ENCODE measurements at regions not wholly inside any gene's neighbourhood (a gene's known extent, or its start where the extent isn't known, plus 50 kb on each side); places are given as distances from the start of the nearest gene placed in this dataset.

DNA sequence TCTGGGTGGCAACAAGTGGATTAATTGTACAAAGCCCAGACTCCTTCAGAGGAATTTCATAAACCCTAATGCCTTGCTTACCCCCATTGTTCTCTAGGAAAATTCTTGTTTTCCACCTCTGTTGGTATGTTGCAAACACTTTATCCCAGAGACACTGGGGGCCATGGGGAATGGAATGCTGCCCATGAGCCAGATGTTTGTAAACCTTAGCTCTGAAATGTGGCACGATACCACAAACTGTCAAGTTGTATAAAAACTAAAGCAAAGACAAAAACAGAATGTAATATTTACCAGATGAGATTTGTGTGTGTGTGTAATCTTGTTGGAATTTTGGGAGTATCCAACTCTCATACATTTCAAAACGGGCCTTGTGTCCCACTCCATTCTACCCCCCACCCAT is 465.0 kb downstream of the EBF1 start:
- intact Hi-C loops (cut with micrococcal nuclease; ENCODE audit: unreplicated experiment) = no loop called here
- CTCF ChIA-PET (ENCODE audit: unreplicated experiment) = no interaction called here
- POLR2A ChIA-PET = interaction anchor here (0.6 to 1.2 kb wide), 3 partner anchors 235 to 389 kb away, joined by 3 to 6 read pairs (median 4); no protein-coding TSS in a partner anchor

DNA sequence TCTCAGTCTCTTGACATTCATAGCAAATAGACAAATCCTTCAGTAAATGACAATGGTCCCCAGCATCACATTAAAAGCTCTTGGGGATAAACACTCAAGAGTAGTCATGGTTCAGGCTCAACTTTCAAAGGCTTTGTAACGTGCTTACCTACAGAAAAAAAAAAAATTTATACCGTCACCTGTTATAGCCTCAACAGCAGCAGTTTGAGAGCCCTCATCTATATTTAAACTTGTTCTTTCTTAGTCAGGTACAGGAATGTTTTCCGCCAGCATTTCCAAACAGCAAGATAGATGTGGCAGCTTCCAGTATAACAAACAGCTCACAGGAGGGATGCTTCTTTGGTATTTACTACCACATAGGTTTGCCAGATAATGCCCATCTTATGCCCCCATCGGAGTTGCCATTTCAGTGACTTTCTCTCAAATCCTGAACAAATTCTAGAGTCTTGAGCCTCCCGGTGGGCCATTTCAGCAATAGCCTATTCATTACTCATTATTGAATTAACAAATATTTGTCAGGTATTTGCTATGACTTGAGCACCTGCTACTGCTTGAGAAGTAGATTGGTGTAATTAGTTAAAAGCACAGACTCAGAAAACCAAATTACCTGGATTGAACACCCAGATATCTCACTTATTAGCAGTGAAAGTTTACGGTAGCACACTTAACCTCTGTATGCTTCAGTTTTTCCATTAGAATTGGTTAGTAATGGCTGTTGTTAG is 470.0 kb downstream of the EBF1 start:
- Histone ChIP-seq H3K9me2 (ENCODE audit: insufficient read depth, low read length) (no peaks in the 10 kb centered on the region), H3K4me1 (ENCODE audit: insufficient read depth, low read length, poor library complexity, severe bottlenecking) (no peaks in the 10 kb centered on the region), H3K4me2 (ENCODE audit: low read length) (no peak overlapping the region), H2AFZ (ENCODE audit: low read length) (no peak overlapping the region), H3K36me3 (ENCODE audit: insufficient read depth, low read length) (no peaks in the 10 kb centered on the region; the same call in 1 of the 2 replicates), H3K4me3 (ENCODE audit: low read depth, low read length, poor library complexity, severe bottlenecking) (no peak overlapping the region), H3K9me3 (ENCODE audit: low read length) (no peaks in the 10 kb centered on the region), H3K79me2 (ENCODE audit: insufficient read depth, low read depth, low read length) (no peaks in the 10 kb centered on the region), H3K27ac (ENCODE audit: low read depth, low read length, poor library complexity, severe bottlenecking) (no peak overlapping the region), H4K20me1 (ENCODE audit: insufficient read depth, low read length) (no peaks in the 10 kb centered on the region)
- TF ChIP-seq EZH2phosphoT487 (IDR thresholded peaks at IDR 0.05; ENCODE audit: borderline replicate concordance, low read depth, low read length) (no peak), CTCF (conservative IDR thresholded peaks at IDR 0.05; ENCODE audit: low read length) (no peak)
- CTCF ChIA-PET (ENCODE audit: unreplicated experiment) = no interaction called here
- DNase-seq (ENCODE audit: low spot score) = no peak
- POLR2A ChIA-PET = interaction anchor here (0.7 to 2.9 kb wide), 2 partner anchors 9 to 100 kb away, joined by 5 to 14 read pairs; no protein-coding TSS in a partner anchor
- intact Hi-C loops (cut with micrococcal nuclease; ENCODE audit: unreplicated experiment) = no loop called here
- no TSS peak for BruUV-seq (replicated peaks)

More for the DNA sequence above, 465.0 kb downstream of the EBF1 start:
- Histone ChIP-seq H3K36me3 (ENCODE audit: insufficient read depth, low read length) (no peaks in the 10 kb centered on the region), H3K4me3 (ENCODE audit: low read depth, low read length, poor library complexity, severe bottlenecking) (no peak overlapping the region), H2AFZ (ENCODE audit: low read length) (no peak overlapping the region), H3K4me2 (ENCODE audit: low read length) (no peak overlapping the region), H4K20me1 (ENCODE audit: insufficient read depth, low read length) (no peaks in the 10 kb centered on the region), H3K4me1 (ENCODE audit: insufficient read depth, low read length, poor library complexity, severe bottlenecking) (peaks cover 10% of the 10 kb centered on the region), H3K79me2 (ENCODE audit: insufficient read depth, low read depth, low read length) (no peaks in the 10 kb centered on the region), H3K27ac (ENCODE audit: low read depth, low read length, poor library complexity, severe bottlenecking) (no peak overlapping the region), H3K9me3 (ENCODE audit: low read length) (no peaks in the 10 kb centered on the region), H3K9me2 (ENCODE audit: insufficient read depth, low read length) (no peaks in the 10 kb centered on the region)
- no peak for DNase-seq (ENCODE audit: low spot score)
- BruUV-seq (replicated peaks) = no TSS peak
- TF ChIP-seq CTCF (conservative IDR thresholded peaks at IDR 0.05; ENCODE audit: low read length) = no peak
- TF ChIP-seq EZH2phosphoT487 (IDR thresholded peaks at IDR 0.05; ENCODE audit: borderline replicate concordance, low read depth, low read length) = no peak

- Histone ChIP-seq H3K36me3 (ENCODE audit: insufficient read depth, low read length) (no peaks in the 10 kb centered on the region; the same call in 1 of the 2 replicates), H3K9me2 (ENCODE audit: insufficient read depth, low read length) (no peaks in the 10 kb centered on the region), H3K79me2 (ENCODE audit: insufficient read depth, low read depth, low read length) (no peaks in the 10 kb centered on the region), H4K20me1 (ENCODE audit: insufficient read depth, low read length) (no peaks in the 10 kb centered on the region), H3K4me2 (ENCODE audit: low read length) (no peak overlapping the region), H3K4me3 (ENCODE audit: low read depth, low read length, poor library complexity, severe bottlenecking) (no peak overlapping the region), H3K27ac (ENCODE audit: low read depth, low read length, poor library complexity, severe bottlenecking) (no peak overlapping the region), H2AFZ (ENCODE audit: low read length) (no peak overlapping the region), H3K4me1 (ENCODE audit: insufficient read depth, low read length, poor library complexity, severe bottlenecking) (no peaks in the 10 kb centered on the region), H3K9me3 (ENCODE audit: low read length) (no peaks in the 10 kb centered on the region)
- ChIA-PET POLR2A (no interaction called here), CTCF (ENCODE audit: unreplicated experiment) (no interaction called here)
- DNase-seq (ENCODE audit: low spot score) = no peak
- TF ChIP-seq EZH2phosphoT487 (IDR thresholded peaks at IDR 0.05; ENCODE audit: borderline replicate concordance, low read depth, low read length) (no peak), CTCF (conservative IDR thresholded peaks at IDR 0.05; ENCODE audit: low read length) (no peak)
- intact Hi-C loops (cut with micrococcal nuclease; ENCODE audit: unreplicated experiment) = no loop called here
- no TSS peak for BruUV-seq (replicated peaks)
Observed at GRCh38 chr5:158626718-158627117, 473.0 kb downstream of the EBF1 start.
